IMR-90 (cell line): ENCODE measurements at regions not wholly inside any gene's neighbourhood (a gene's known extent, or its start where the extent isn't known, plus 50 kb on each side); places are given as distances from the start of the nearest gene placed in this dataset.

Source experiments
- ATAC-seq: fragments of 200-7000 bp; cut with Tn5 transposase; 2 replicates; pipeline ENCODE4 v1.9.1; 2020; ENCODE audit warnings: low read depth, mild to moderate bottlenecking, moderate library complexity
- BruUV-seq: library from RNA; stranded (reverse); fragments of 400-500 nt; replicated peaks from 2 replicates; lab custom pipeline; 2021; lab: Mats Ljungman, UMichigan
- CTCF ChIA-PET: fragments of 300-600 bp; formaldehyde crosslinking; extraction: SDS; loops from one replicate; lab custom pipeline; 2021; ENCODE audit warnings: antibody characterized with exemption; lab: Yijun Ruan, JAX
- POLR2A ChIA-PET: fragments of 300-600 bp; sonication (Branson Sonifier 250); formaldehyde crosslinking; loops from one replicate; lab custom pipeline; 2022; ENCODE audit warnings: antibody characterized with exemption; ENCODE audit not compliant: unreplicated experiment; lab: Charles Lee
- DNase-seq: peaks from one replicate; pipeline ENCODE4 v3.0.0; 2013
- H2AFZ ChIP-seq: replicated peaks from 2 replicates; pipeline ENCODE3; 2013; ENCODE audit warnings: low read length, mild to moderate bottlenecking; ENCODE audit not compliant: poor library complexity
- H2AK5ac ChIP-seq: 2 replicates; pipeline ENCODE4 v1.6.1; 2013; ENCODE audit warnings: low read depth, low read length, inconsistent platforms
- H2AK9ac ChIP-seq: replicated peaks from 2 replicates; pipeline ENCODE3; 2013; ENCODE audit warnings: mild to moderate bottlenecking, low read depth, low read length, moderate library complexity; ENCODE audit not compliant: poor library complexity
- H2BK120ac ChIP-seq: 2 replicates; pipeline ENCODE4 v1.6.1; 2013; ENCODE audit warnings: low read depth, low read length, inconsistent platforms
- H2BK15ac ChIP-seq: 3 replicates; pipeline ENCODE4 v1.6.1; 2013; ENCODE audit warnings: low read depth, low read length, inconsistent platforms
- H2BK20ac ChIP-seq: 2 replicates; pipeline ENCODE4 v1.6.1; 2013; ENCODE audit warnings: low read depth, mild to moderate bottlenecking, inconsistent platforms, low read length, moderate library complexity
- H2BK5ac ChIP-seq: 2 replicates; pipeline ENCODE4 v1.6.1; 2013; ENCODE audit warnings: mild to moderate bottlenecking, low read depth, low read length, inconsistent platforms; ENCODE audit not compliant: poor library complexity, severe bottlenecking
- H3K14ac ChIP-seq: replicated peaks from 2 replicates; pipeline ENCODE4 v1.6.1; 2013; ENCODE audit warnings: low read depth, low read length, inconsistent platforms
- H3K18ac ChIP-seq: 2 replicates; pipeline ENCODE4 v1.6.1; 2013; ENCODE audit warnings: low read depth, low read length, control low read depth
- H3K23ac ChIP-seq: 2 replicates; pipeline ENCODE4 v1.6.1; 2013; ENCODE audit warnings: low read depth, low read length, inconsistent platforms
- H3K27ac ChIP-seq: 2 replicates; pipeline ENCODE4 v1.5.1; 2013; ENCODE audit warnings: mild to moderate bottlenecking, control low read depth, low read length; ENCODE audit not compliant: insufficient read depth
- H3K27me3 ChIP-seq: 2 replicates; pipeline ENCODE4 v1.6.1; 2013; ENCODE audit warnings: low read length; ENCODE audit not compliant: control insufficient read depth, insufficient read depth
- H3K36me3 ChIP-seq: 2 replicates; pipeline ENCODE4 v1.6.1; 2013; ENCODE audit warnings: low read length, mixed read lengths; ENCODE audit not compliant: control insufficient read depth, insufficient read depth
- H3K4ac ChIP-seq: 2 replicates; pipeline ENCODE4 v1.6.1; 2013; ENCODE audit warnings: low read depth, low read length, inconsistent platforms
- H3K4me1 ChIP-seq: 2 replicates; pipeline ENCODE4 v1.6.1; 2013; ENCODE audit warnings: low read length, mixed read lengths; ENCODE audit not compliant: control insufficient read depth, insufficient read depth
- H3K4me2 ChIP-seq: 2 replicates; pipeline ENCODE4 v1.6.1; 2013; ENCODE audit warnings: low read depth, mild to moderate bottlenecking, control low read depth, low read length, moderate library complexity
- H3K4me3 ChIP-seq: 2 replicates; pipeline ENCODE4 v1.5.1; 2013; ENCODE audit warnings: low read depth, mild to moderate bottlenecking, control low read depth, low read length, moderate library complexity; ENCODE audit not compliant: insufficient read depth
- H3K56ac ChIP-seq: 2 replicates; pipeline ENCODE4 v1.6.1; 2013; ENCODE audit warnings: low read length, inconsistent platforms; ENCODE audit not compliant: insufficient read depth; ENCODE audit errors: extremely low read depth
- H3K79me1 ChIP-seq, 2 experiments: 2 replicates each; pipeline ENCODE4 v1.6.1; 2013; ENCODE audit warnings: low read length in 2 of 2, inconsistent platforms in 1 of 2, low read depth in 1 of 2
- H3K9ac ChIP-seq: 2 replicates; pipeline ENCODE4 v1.6.1; 2013; ENCODE audit warnings: low read depth, low read length, control low read depth
- H3K9me1 ChIP-seq: 2 replicates; pipeline ENCODE4 v1.6.1; 2013; ENCODE audit warnings: low read length, inconsistent platforms; ENCODE audit not compliant: insufficient read depth
- H3K9me3 ChIP-seq: 2 replicates; pipeline ENCODE4 v1.6.1; 2013; ENCODE audit warnings: low read length; ENCODE audit not compliant: control insufficient read depth, insufficient read depth
- H4K20me1 ChIP-seq: 2 replicates; pipeline ENCODE4 v1.6.1; 2013; ENCODE audit warnings: low read length, inconsistent platforms; ENCODE audit not compliant: insufficient read depth
- H4K5ac ChIP-seq: 2 replicates; pipeline ENCODE4 v1.6.1; 2013; ENCODE audit warnings: mild to moderate bottlenecking, low read depth, low read length, control low read depth
- H4K8ac ChIP-seq, 2 experiments: 2 replicates each; pipeline ENCODE4 v1.6.1; 2013; ENCODE audit warnings: low read depth in 2 of 2, low read length in 2 of 2, control low read depth in 1 of 2, inconsistent platforms in 1 of 2
- H4K91ac ChIP-seq: 2 replicates; pipeline ENCODE4 v1.6.1; 2013; ENCODE audit warnings: low read depth, low read length, inconsistent platforms; ENCODE audit not compliant: insufficient read depth
- FOS ChIP-seq: fragments of 150-350 bp; IDR thresholded peaks from 2 replicates; pipeline ENCODE4 v1.6.1; 2016; ENCODE audit warnings: low read depth, low read length
- WGBS, 2 experiments: methylation state at CpG; one replicate each; pipeline versions ENCODE4 v1.1.5 to v1.1.7; 2013; ENCODE audit warnings: missing lambda C conversion rate in 2 of 2; ENCODE audit not compliant: insufficient read length in 1 of 2; ENCODE audit errors: extremely low coverage in 2 of 2; 5-methylcytosine and 5-hydroxymethylcytosine counted together
- dilution Hi-C: fragments of 300-500 bp; cut with HindIII; formaldehyde crosslinking; loops from one replicate; pipeline ENCODE4 v1.14.3; 2018; ENCODE audit warnings: low sequenced_read_pairs; ENCODE audit not compliant: unreplicated experiment
- in situ Hi-C: fragments of 300-500 bp; cut with MboI; formaldehyde crosslinking; loops from 3 replicates; pipeline ENCODE4 v1.14.3; 2019; ENCODE audit warnings: low sequenced_read_pairs, inconsistent platforms, mixed read lengths
- intact Hi-C: fragments of 100-400 bp; cut with micrococcal nuclease; formaldehyde crosslinking; loops from 2 replicates; pipeline ENCODE4 v1.10.0; 2022

DNA sequence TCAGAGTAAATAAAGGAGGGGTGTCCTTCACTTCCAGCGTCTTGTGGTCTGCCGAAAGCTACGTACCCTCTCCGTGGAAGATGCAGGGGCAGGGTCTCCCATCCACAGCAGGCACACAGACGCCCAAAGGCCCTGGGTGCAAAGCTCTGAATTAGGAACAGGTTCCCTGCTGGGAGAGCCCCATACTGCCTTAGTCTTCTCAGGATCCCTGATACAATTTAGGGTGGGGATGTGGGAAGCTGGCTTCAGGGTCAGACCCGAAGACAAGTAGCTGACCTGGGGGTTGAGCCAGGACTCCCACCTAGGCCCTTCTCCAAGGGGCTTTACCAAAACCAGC is 74.1 kb downstream of the TTLL2 start:
- H2BK120ac ChIP-seq: no peak overlapping the region
- no peak overlapping the region for H2BK15ac ChIP-seq
- H3K9me1 ChIP-seq: no peaks in the 10 kb centered on the region
- no peak overlapping the region for H3K27ac ChIP-seq
- no peak overlapping the region for H3K4me3 ChIP-seq
- no peak for TF ChIP-seq FOS
- H2AFZ ChIP-seq: no peak overlapping the region
- no peaks in the 10 kb centered on the region for H3K36me3 ChIP-seq
- intact Hi-C loops (no loop called here), in situ Hi-C loops (no loop called here), dilution Hi-C loops (no loop called here)
- no peaks in the 10 kb centered on the region for H3K27me3 ChIP-seq
- no peak overlapping the region for H3K9ac ChIP-seq
- no peak overlapping the region for H3K14ac ChIP-seq
- ChIA-PET CTCF (no interaction called here), POLR2A (no interaction called here)
- no CpG with 5 or more reads among the region's 6 CpGs for WGBS, 2 experiments
- BruUV-seq: no TSS peak
- H4K91ac ChIP-seq: no peak overlapping the region
- no peak for DNase-seq
- H3K18ac ChIP-seq: no peak overlapping the region
- no peaks in the 10 kb centered on the region for H4K20me1 ChIP-seq
- no peak for ATAC-seq
- no peaks in the 10 kb centered on the region for H3K79me1 ChIP-seq
- H2BK5ac ChIP-seq: no peak overlapping the region
- H2AK5ac ChIP-seq: no peak overlapping the region
- H3K9me3 ChIP-seq: peaks cover 51% of the 10 kb centered on the region
- no peak overlapping the region for H3K56ac ChIP-seq
- no peak overlapping the region for H4K5ac ChIP-seq
- H4K8ac ChIP-seq: no peak overlapping the region
- no peak overlapping the region for H3K4ac ChIP-seq
- no peak overlapping the region for H3K23ac ChIP-seq
- no peak overlapping the region for H2BK20ac ChIP-seq
- H2AK9ac ChIP-seq: no peak overlapping the region
- no peak overlapping the region for H3K4me2 ChIP-seq
- no peaks in the 10 kb centered on the region for H3K4me1 ChIP-seq
